Astrocyte (in vitro differentiated cells and primary cell): ENCODE measurements at regions not wholly inside any gene's neighbourhood (a gene's known extent, or its start where the extent isn't known, plus 50 kb on each side); places are given as distances from the start of the nearest gene placed in this dataset.

Source experiments
- CTCF ChIP-seq: IDR thresholded peaks from 2 replicates; pipeline ENCODE4 v1.5.1; 2011; ENCODE audit warnings: low read depth, mild to moderate bottlenecking, inconsistent platforms, low read length, moderate library complexity; ENCODE audit not compliant: insufficient read depth
- EZH2 ChIP-seq: IDR thresholded peaks from 2 replicates; pipeline ENCODE4 v1.6.1; 2012; ENCODE audit warnings: mild to moderate bottlenecking, low read length, inconsistent platforms; ENCODE audit not compliant: insufficient read depth

GRCh38 chr9:28064241-28064815, 491.0 kb upstream of the C9orf72 start:
- TF ChIP-seq EZH2, result no peak
- TF ChIP-seq CTCF, result no peak
